Dendritic cell treated with granulocyte-macrophage colony-stimulating factor and Interleukin-4, amounts not matched to agents 40 ng/mL and 50 ng/mL, for 4 days (primary cell): ENCODE measurements at regions not wholly inside any gene's neighbourhood (a gene's known extent, or its start where the extent isn't known, plus 50 kb on each side); places are given as distances from the start of the nearest gene placed in this dataset.

Source experiments
- H3K27ac Mint-ChIP-seq: one replicate; pipeline ENCODE4 v1.8.0; 2022; ENCODE audit warnings: mild to moderate bottlenecking, mixed read lengths
- H3K27me3 Mint-ChIP-seq: one replicate; pipeline ENCODE4 v1.8.0; 2022; ENCODE audit warnings: mild to moderate bottlenecking, mixed read lengths
- H3K36me3 Mint-ChIP-seq: one replicate; pipeline ENCODE4 v1.8.0; 2022; ENCODE audit warnings: low read depth, mixed read lengths
- H3K4me1 Mint-ChIP-seq: one replicate; pipeline ENCODE4 v1.8.0; 2022; ENCODE audit warnings: low read depth, mixed read lengths
- H3K4me3 Mint-ChIP-seq: one replicate; pipeline ENCODE4 v1.8.0; 2022; ENCODE audit warnings: mild to moderate bottlenecking, moderate library complexity, mixed read lengths
- H3K9me3 Mint-ChIP-seq: one replicate; pipeline ENCODE4 v1.8.0; 2022; ENCODE audit warnings: mixed read lengths
- intact Hi-C: fragments of 100-400 bp; cut with micrococcal nuclease; formaldehyde crosslinking; loops from one replicate; pipeline ENCODE4 v1.15.0; 2022

- Mint-ChIP-seq H3K27me3 (no peaks in the 10 kb centered on the region), H3K4me3 (no peak overlapping the region), H3K27ac (no peak overlapping the region), H3K9me3 (peaks cover 44% of the 10 kb centered on the region), H3K4me1 (no peaks in the 10 kb centered on the region), H3K36me3 (no peaks in the 10 kb centered on the region)
- intact Hi-C loops: no loop called here
Measured at GRCh38 chr5:125712397-125712796, 710.8 kb upstream of the GRAMD2B start.

GRCh38 chr5:125713109-125713805 lies 710.0 kb upstream of the GRAMD2B start:
- Mint-ChIP-seq H3K9me3 (peaks cover 43% of the 10 kb centered on the region), H3K36me3 (no peaks in the 10 kb centered on the region)
- intact Hi-C loops: no loop called here

GRCh38 chr5:125715216-125715615 lies 708.0 kb upstream of the GRAMD2B start:
- Mint-ChIP-seq H3K27me3 (no peaks in the 10 kb centered on the region), H3K27ac (no peak overlapping the region), H3K4me3 (no peak overlapping the region), H3K36me3 (no peaks in the 10 kb centered on the region), H3K4me1 (no peaks in the 10 kb centered on the region), H3K9me3 (peaks cover 24% of the 10 kb centered on the region)
- intact Hi-C loops: no loop called here

More at GRCh38 chr5:125713109-125713805, 710.0 kb upstream of the GRAMD2B start:
- H3K4me3 Mint-ChIP-seq: no peak overlapping the region
- H3K27me3 Mint-ChIP-seq: no peaks in the 10 kb centered on the region
- no peaks in the 10 kb centered on the region for H3K4me1 Mint-ChIP-seq
- no peak overlapping the region for H3K27ac Mint-ChIP-seq

- Mint-ChIP-seq H3K27ac (no peak overlapping the region), H3K27me3 (no peaks in the 10 kb centered on the region), H3K4me3 (no peak overlapping the region), H3K4me1 (no peaks in the 10 kb centered on the region), H3K36me3 (no peaks in the 10 kb centered on the region), H3K9me3 (peaks cover 18% of the 10 kb centered on the region)
- intact Hi-C loops: no loop called here
Measured at GRCh38 chr5:125717209-125717608, 706.0 kb upstream of the GRAMD2B start.

- intact Hi-C loops: no loop called here
- no peaks in the 10 kb centered on the region for H3K27me3 Mint-ChIP-seq
- no peak overlapping the region for H3K27ac Mint-ChIP-seq
- H3K36me3 Mint-ChIP-seq: no peaks in the 10 kb centered on the region
- no peak overlapping the region for H3K4me3 Mint-ChIP-seq
- H3K4me1 Mint-ChIP-seq: no peaks in the 10 kb centered on the region
- H3K9me3 Mint-ChIP-seq: peaks cover 10% of the 10 kb centered on the region
Measured at GRCh38 chr5:125719681-125720347, 703.4 kb upstream of the GRAMD2B start.

GRCh38 chr5:125720348-125720685 lies 702.9 kb upstream of the GRAMD2B start:
- Mint-ChIP-seq H3K4me3 (no peak overlapping the region), H3K4me1 (no peaks in the 10 kb centered on the region), H3K36me3 (no peaks in the 10 kb centered on the region), H3K9me3 (peaks cover 9% of the 10 kb centered on the region), H3K27me3 (no peaks in the 10 kb centered on the region), H3K27ac (no peak overlapping the region)
- intact Hi-C loops: no loop called here

- Mint-ChIP-seq H3K9me3 (peaks cover 9% of the 10 kb centered on the region), H3K36me3 (no peaks in the 10 kb centered on the region), H3K27me3 (no peaks in the 10 kb centered on the region), H3K4me1 (no peaks in the 10 kb centered on the region), H3K27ac (no peak overlapping the region), H3K4me3 (no peak overlapping the region)
- intact Hi-C loops: no loop called here
Measured at GRCh38 chr5:125720721-125721120, 702.5 kb upstream of the GRAMD2B start.

GRCh38 chr5:125722550-125722949 lies 700.7 kb upstream of the GRAMD2B start:
- H3K27ac Mint-ChIP-seq: no peak overlapping the region
- H3K9me3 Mint-ChIP-seq: peaks cover 3% of the 10 kb centered on the region
- no peaks in the 10 kb centered on the region for H3K36me3 Mint-ChIP-seq
- no peaks in the 10 kb centered on the region for H3K27me3 Mint-ChIP-seq
- no peak overlapping the region for H3K4me3 Mint-ChIP-seq
- intact Hi-C loops: no loop called here
- H3K4me1 Mint-ChIP-seq: no peaks in the 10 kb centered on the region

GRCh38 chr5:125725691-125726090 lies 697.5 kb upstream of the GRAMD2B start:
- no peaks in the 10 kb centered on the region for H3K4me1 Mint-ChIP-seq
- no peaks in the 10 kb centered on the region for H3K36me3 Mint-ChIP-seq
- no peak overlapping the region for H3K27ac Mint-ChIP-seq
- intact Hi-C loops: no loop called here
- no peak overlapping the region for H3K4me3 Mint-ChIP-seq
- H3K27me3 Mint-ChIP-seq: no peaks in the 10 kb centered on the region
- H3K9me3 Mint-ChIP-seq: peaks cover 24% of the 10 kb centered on the region

- intact Hi-C loops: no loop called here
Measured at GRCh38 chr5:125743939-125744338, 679.3 kb upstream of the GRAMD2B start.

GRCh38 chr5:125746917-125747316 lies 676.3 kb upstream of the GRAMD2B start:
- no peaks in the 10 kb centered on the region for H3K4me1 Mint-ChIP-seq
- no peak overlapping the region for H3K4me3 Mint-ChIP-seq
- H3K27ac Mint-ChIP-seq: no peak overlapping the region
- H3K36me3 Mint-ChIP-seq: no peaks in the 10 kb centered on the region
- peaks cover 17% of the 10 kb centered on the region for H3K9me3 Mint-ChIP-seq
- intact Hi-C loops: no loop called here
- no peaks in the 10 kb centered on the region for H3K27me3 Mint-ChIP-seq

More at GRCh38 chr5:125743939-125744338, 679.3 kb upstream of the GRAMD2B start:
- Mint-ChIP-seq H3K4me1 (no peaks in the 10 kb centered on the region), H3K4me3 (no peak overlapping the region), H3K27me3 (no peaks in the 10 kb centered on the region), H3K36me3 (no peaks in the 10 kb centered on the region), H3K9me3 (peaks cover 27% of the 10 kb centered on the region), H3K27ac (no peak overlapping the region)

GRCh38 chr5:125750147-125750860 lies 672.9 kb upstream of the GRAMD2B start:
- Mint-ChIP-seq H3K4me1 (no peaks in the 10 kb centered on the region), H3K36me3 (no peaks in the 10 kb centered on the region), H3K27ac (no peak overlapping the region), H3K9me3 (peaks cover 5% of the 10 kb centered on the region), H3K4me3 (no peak overlapping the region), H3K27me3 (no peaks in the 10 kb centered on the region)
- intact Hi-C loops: no loop called here

GRCh38 chr5:125750861-125751186 lies 672.4 kb upstream of the GRAMD2B start:
- H3K4me1 Mint-ChIP-seq: no peaks in the 10 kb centered on the region
- H3K27me3 Mint-ChIP-seq: no peaks in the 10 kb centered on the region
- H3K27ac Mint-ChIP-seq: no peak overlapping the region
- H3K36me3 Mint-ChIP-seq: no peaks in the 10 kb centered on the region
- H3K9me3 Mint-ChIP-seq: peaks cover 5% of the 10 kb centered on the region
- no peak overlapping the region for H3K4me3 Mint-ChIP-seq
- intact Hi-C loops: no loop called here

GRCh38 chr5:125756456-125756855 lies 666.8 kb upstream of the GRAMD2B start:
- intact Hi-C loops: no loop called here
- Mint-ChIP-seq H3K9me3 (peaks cover 27% of the 10 kb centered on the region), H3K27me3 (no peaks in the 10 kb centered on the region), H3K27ac (no peak overlapping the region), H3K4me1 (no peaks in the 10 kb centered on the region), H3K36me3 (no peaks in the 10 kb centered on the region), H3K4me3 (no peak overlapping the region)
